B cell (primary cell): ENCODE measurements at regions not wholly inside any gene's neighbourhood (a gene's known extent, or its start where the extent isn't known, plus 50 kb on each side); places are given as distances from the start of the nearest gene placed in this dataset.

ENCODE experiments used
- EZH2 ChIP-seq: IDR thresholded peaks from 2 replicates; pipeline ENCODE4 v1.6.1; 2012; ENCODE audit warnings: borderline replicate concordance, low read depth, mild to moderate bottlenecking, moderate library complexity, low read length; ENCODE audit not compliant: insufficient read depth, poor library complexity, severe bottlenecking
- TF ChIP-seq, protein P1 (sequence below): fragments of 200-600 bp; IDR thresholded peaks from one replicate; pipeline ENCODE4 v1.8.0; 2022; ENCODE audit warnings: antibody characterized with exemption, mild to moderate bottlenecking

DNA sequence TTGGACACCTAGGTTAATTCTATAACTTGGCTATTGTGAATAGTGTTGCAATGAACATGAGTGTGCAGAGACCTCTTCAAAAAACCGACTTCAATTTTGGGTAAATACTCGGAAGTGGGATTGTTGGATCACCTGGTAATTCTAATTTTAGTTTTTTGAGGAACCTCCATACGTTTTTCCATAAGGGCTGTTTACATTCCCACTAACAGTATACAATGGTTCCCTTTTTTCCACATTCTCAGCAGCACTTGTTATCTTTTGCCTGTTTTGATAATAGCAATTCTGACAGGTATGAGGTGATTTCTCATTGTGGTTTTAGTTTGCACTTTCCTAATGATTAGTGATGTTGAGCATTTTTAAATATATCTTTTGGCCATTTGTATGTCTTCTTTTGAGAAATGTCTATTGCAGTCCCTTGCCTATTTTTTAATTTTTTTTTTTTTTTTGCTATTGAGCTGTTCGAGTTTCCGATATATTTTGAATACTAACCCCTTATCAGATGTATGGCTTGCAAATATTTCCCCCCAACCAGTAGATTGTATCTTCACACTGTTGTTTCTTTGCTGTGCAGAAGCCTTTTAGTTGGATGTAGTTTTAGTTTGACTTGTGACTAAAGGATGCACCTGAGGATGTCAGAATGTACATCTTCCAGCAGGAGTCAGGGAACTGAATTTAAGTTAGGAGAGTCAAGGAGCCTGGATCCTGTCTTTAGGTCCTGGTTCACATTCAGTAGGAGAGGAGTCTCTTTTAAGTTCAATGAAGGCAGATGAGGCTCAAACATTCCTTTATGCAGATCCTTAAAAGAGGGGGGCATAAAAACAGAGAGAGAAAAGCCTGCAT, 120.0 kb downstream of the S1PR1 start:
- TF ChIP-seq EZH2, result no peak
- TF ChIP-seq, protein P1, sequence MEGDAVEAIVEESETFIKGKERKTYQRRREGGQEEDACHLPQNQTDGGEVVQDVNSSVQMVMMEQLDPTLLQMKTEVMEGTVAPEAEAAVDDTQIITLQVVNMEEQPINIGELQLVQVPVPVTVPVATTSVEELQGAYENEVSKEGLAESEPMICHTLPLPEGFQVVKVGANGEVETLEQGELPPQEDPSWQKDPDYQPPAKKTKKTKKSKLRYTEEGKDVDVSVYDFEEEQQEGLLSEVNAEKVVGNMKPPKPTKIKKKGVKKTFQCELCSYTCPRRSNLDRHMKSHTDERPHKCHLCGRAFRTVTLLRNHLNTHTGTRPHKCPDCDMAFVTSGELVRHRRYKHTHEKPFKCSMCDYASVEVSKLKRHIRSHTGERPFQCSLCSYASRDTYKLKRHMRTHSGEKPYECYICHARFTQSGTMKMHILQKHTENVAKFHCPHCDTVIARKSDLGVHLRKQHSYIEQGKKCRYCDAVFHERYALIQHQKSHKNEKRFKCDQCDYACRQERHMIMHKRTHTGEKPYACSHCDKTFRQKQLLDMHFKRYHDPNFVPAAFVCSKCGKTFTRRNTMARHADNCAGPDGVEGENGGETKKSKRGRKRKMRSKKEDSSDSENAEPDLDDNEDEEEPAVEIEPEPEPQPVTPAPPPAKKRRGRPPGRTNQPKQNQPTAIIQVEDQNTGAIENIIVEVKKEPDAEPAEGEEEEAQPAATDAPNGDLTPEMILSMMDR, result no peak
